Loucy (cell line): ENCODE measurements at regions not wholly inside any gene's neighbourhood (a gene's known extent, or its start where the extent isn't known, plus 50 kb on each side); places are given as distances from the start of the nearest gene placed in this dataset.

Experiments
- H2AFZ ChIP-seq: fragments of 200-600 bp; sonication (generic); 2 replicates; pipeline ENCODE4 v1.6.0; 2016; ENCODE audit warnings: antibody characterized with exemption, mild to moderate bottlenecking, low read length, moderate library complexity
- H3F3A ChIP-seq: fragments of 200-600 bp; 2 replicates; pipeline ENCODE4 v1.6.0; 2016; ENCODE audit warnings: antibody characterized with exemption, low read depth, mild to moderate bottlenecking
- H3K27me3 ChIP-seq: fragments of 200-600 bp; sonication (generic); 2 replicates; pipeline ENCODE4 v1.6.1; 2014; ENCODE audit warnings: low read length, mild to moderate bottlenecking; ENCODE audit not compliant: insufficient read depth, poor library complexity, severe bottlenecking
- H3K36me3 ChIP-seq: fragments of 200-600 bp; sonication (generic); 2 replicates; pipeline ENCODE4 v1.6.1; 2016; ENCODE audit warnings: low read length; ENCODE audit not compliant: insufficient read depth
- H3K4me1 ChIP-seq: fragments of 200-600 bp; sonication (generic); 2 replicates; pipeline ENCODE4 v1.5.1; 2014; ENCODE audit warnings: low read length, mild to moderate bottlenecking; ENCODE audit not compliant: insufficient read depth, poor library complexity, severe bottlenecking
- H3K4me2 ChIP-seq: fragments of 200-600 bp; sonication (generic); 2 replicates; pipeline ENCODE4 v1.6.0; 2014; ENCODE audit warnings: antibody characterized with exemption, low read length, low read depth, mild to moderate bottlenecking; ENCODE audit not compliant: poor library complexity, severe bottlenecking
- H3K4me3 ChIP-seq: fragments of 200-600 bp; sonication (generic); 2 replicates; pipeline ENCODE4 v1.5.1; 2014; ENCODE audit warnings: low read length, mild to moderate bottlenecking, mixed read lengths; ENCODE audit not compliant: poor library complexity, severe bottlenecking
- H3K79me2 ChIP-seq: fragments of 200-600 bp; sonication (generic); 2 replicates; pipeline ENCODE4 v1.6.1; 2014; ENCODE audit warnings: low read length; ENCODE audit not compliant: insufficient read depth
- H3K9ac ChIP-seq: fragments of 200-600 bp; sonication (generic); 2 replicates; pipeline ENCODE4 v1.6.0; 2014; ENCODE audit warnings: mild to moderate bottlenecking, low read depth, low read length, moderate library complexity; ENCODE audit not compliant: poor library complexity, severe bottlenecking
- H3K9me2 ChIP-seq: fragments of 200-600 bp; sonication (generic); replicated peaks from 2 replicates; pipeline ENCODE4 v1.6.1; 2016; ENCODE audit warnings: low read depth, low read length, mixed read lengths
- H3K9me3 ChIP-seq: fragments of 200-600 bp; sonication (generic); 2 replicates; pipeline ENCODE4 v1.6.1; 2014; ENCODE audit warnings: mild to moderate bottlenecking, antibody characterized with exemption, low read length, low read depth; ENCODE audit not compliant: insufficient read depth
- H4K20me1 ChIP-seq: fragments of 200-600 bp; sonication (generic); 2 replicates; pipeline ENCODE4 v1.6.0; 2014; ENCODE audit warnings: antibody characterized with exemption, low read length, mild to moderate bottlenecking; ENCODE audit not compliant: insufficient read depth, poor library complexity, severe bottlenecking
- EZH2phosphoT487 ChIP-seq: fragments of 200-600 bp; IDR thresholded peaks from 2 replicates; pipeline ENCODE4 v1.6.1; 2018; ENCODE audit warnings: antibody characterized with exemption, mild to moderate bottlenecking, moderate library complexity, borderline replicate concordance
- TF ChIP-seq, protein P1 (sequence below): fragments of 200-600 bp; sonication (generic); conservative IDR thresholded peaks from 2 replicates; pipeline ENCODE4 v1.5.1; 2014; ENCODE audit warnings: mild to moderate bottlenecking, antibody characterized with exemption, low read length

GRCh38 chr6:11878029-11878428 is 99.4 kb upstream of the ADTRP start:
- no peak overlapping the region for H3K9ac ChIP-seq
- no peaks in the 10 kb centered on the region for H3K36me3 ChIP-seq
- H3F3A ChIP-seq, result no peaks in the 10 kb centered on the region
- H3K4me3 ChIP-seq, result no peak overlapping the region
- no peaks in the 10 kb centered on the region for H3K9me3 ChIP-seq
- no peak overlapping the region for H2AFZ ChIP-seq
- H3K27me3 ChIP-seq, result no peaks in the 10 kb centered on the region
- H4K20me1 ChIP-seq, result no peaks in the 10 kb centered on the region
- no peak overlapping the region for H3K4me2 ChIP-seq
- no peaks in the 10 kb centered on the region for H3K79me2 ChIP-seq
- no peaks in the 10 kb centered on the region for H3K4me1 ChIP-seq
- no peaks in the 10 kb centered on the region for H3K9me2 ChIP-seq
- no peak for TF ChIP-seq EZH2phosphoT487
- TF ChIP-seq, protein P1, sequence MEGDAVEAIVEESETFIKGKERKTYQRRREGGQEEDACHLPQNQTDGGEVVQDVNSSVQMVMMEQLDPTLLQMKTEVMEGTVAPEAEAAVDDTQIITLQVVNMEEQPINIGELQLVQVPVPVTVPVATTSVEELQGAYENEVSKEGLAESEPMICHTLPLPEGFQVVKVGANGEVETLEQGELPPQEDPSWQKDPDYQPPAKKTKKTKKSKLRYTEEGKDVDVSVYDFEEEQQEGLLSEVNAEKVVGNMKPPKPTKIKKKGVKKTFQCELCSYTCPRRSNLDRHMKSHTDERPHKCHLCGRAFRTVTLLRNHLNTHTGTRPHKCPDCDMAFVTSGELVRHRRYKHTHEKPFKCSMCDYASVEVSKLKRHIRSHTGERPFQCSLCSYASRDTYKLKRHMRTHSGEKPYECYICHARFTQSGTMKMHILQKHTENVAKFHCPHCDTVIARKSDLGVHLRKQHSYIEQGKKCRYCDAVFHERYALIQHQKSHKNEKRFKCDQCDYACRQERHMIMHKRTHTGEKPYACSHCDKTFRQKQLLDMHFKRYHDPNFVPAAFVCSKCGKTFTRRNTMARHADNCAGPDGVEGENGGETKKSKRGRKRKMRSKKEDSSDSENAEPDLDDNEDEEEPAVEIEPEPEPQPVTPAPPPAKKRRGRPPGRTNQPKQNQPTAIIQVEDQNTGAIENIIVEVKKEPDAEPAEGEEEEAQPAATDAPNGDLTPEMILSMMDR, result no peak

- Histone ChIP-seq H3K4me2 (no peak overlapping the region), H3K4me1 (no peaks in the 10 kb centered on the region), H3F3A (no peaks in the 10 kb centered on the region), H3K9me2 (no peaks in the 10 kb centered on the region), H3K27me3 (no peaks in the 10 kb centered on the region), H4K20me1 (no peaks in the 10 kb centered on the region), H3K9me3 (no peaks in the 10 kb centered on the region), H3K36me3 (no peaks in the 10 kb centered on the region), H3K79me2 (no peaks in the 10 kb centered on the region), H2AFZ (no peak overlapping the region), H3K9ac (no peak overlapping the region), H3K4me3 (no peak overlapping the region)
- no peak for TF ChIP-seq EZH2phosphoT487
- TF ChIP-seq, protein P1, result no peak
Measured at GRCh38 chr6:11876934-11877433, 98.4 kb upstream of the ADTRP start.

- Histone ChIP-seq H3K4me2 (no peak overlapping the region), H3K9me2 (no peaks in the 10 kb centered on the region), H3K4me1 (no peaks in the 10 kb centered on the region), H3F3A (no peaks in the 10 kb centered on the region), H3K9ac (no peak overlapping the region), H3K79me2 (no peaks in the 10 kb centered on the region), H2AFZ (no peak overlapping the region), H3K9me3 (no peaks in the 10 kb centered on the region), H4K20me1 (no peaks in the 10 kb centered on the region), H3K27me3 (no peaks in the 10 kb centered on the region), H3K36me3 (no peaks in the 10 kb centered on the region), H3K4me3 (no peak overlapping the region)
- TF ChIP-seq EZH2phosphoT487, result no peak
Measured at GRCh38 chr6:11875325-11876109, 96.9 kb upstream of the ADTRP start.
